Activated CD8-positive, alpha-beta T cell treated with anti-CD3 and anti-CD28 coated beads for 36 hours (primary cell): ENCODE measurements at regions not wholly inside any gene's neighbourhood (a gene's known extent, or its start where the extent isn't known, plus 50 kb on each side); places are given as distances from the start of the nearest gene placed in this dataset.

Experiments
- ATAC-seq: fragments of 200-7000 bp; cut with Tn5 transposase; one replicate; pipeline ENCODE4 v1.10.0; 2021; ENCODE audit warnings: mild to moderate bottlenecking, moderate library complexity
- CTCF ChIA-PET: fragments of 350-600 bp; sonication (Branson Sonifier 250); formaldehyde crosslinking; loops from one replicate; lab custom pipeline; 2021; ENCODE audit warnings: antibody characterized with exemption; lab: Charles Lee
- POLR2A ChIA-PET: fragments of 350-600 bp; sonication (Branson Sonifier 250); formaldehyde crosslinking; loops from one replicate; lab custom pipeline; 2021; ENCODE audit warnings: antibody characterized with exemption; lab: Charles Lee
- DNase-seq: peaks from one replicate; pipeline ENCODE4 v3.0.0-alpha.2; 2020
- H3K27ac Mint-ChIP-seq: one replicate; pipeline ENCODE4 v1.8.0; 2021; ENCODE audit warnings: mild to moderate bottlenecking, mixed read lengths
- H3K27me3 Mint-ChIP-seq: one replicate; pipeline ENCODE4 v1.8.0; 2021; ENCODE audit warnings: mixed read lengths
- H3K36me3 Mint-ChIP-seq: one replicate; pipeline ENCODE4 v1.8.0; 2021; ENCODE audit warnings: low read depth, mixed read lengths
- H3K4me1 Mint-ChIP-seq: one replicate; pipeline ENCODE4 v1.8.0; 2021; ENCODE audit warnings: low read depth, mixed read lengths
- H3K4me3 Mint-ChIP-seq: one replicate; pipeline ENCODE4 v1.8.0; 2021; ENCODE audit warnings: mild to moderate bottlenecking, moderate library complexity, mixed read lengths
- H3K9me3 Mint-ChIP-seq: one replicate; pipeline ENCODE4 v1.8.0; 2021; ENCODE audit warnings: mixed read lengths
- CTCF ChIP-seq: fragments of 200-600 bp; IDR thresholded peaks from one replicate; pipeline ENCODE4 v1.8.0; 2022; ENCODE audit warnings: antibody characterized with exemption, mild to moderate bottlenecking
- intact Hi-C: fragments of 100-400 bp; cut with micrococcal nuclease; formaldehyde crosslinking; loops from one replicate; pipeline ENCODE4 v1.10.0; 2022

DNA sequence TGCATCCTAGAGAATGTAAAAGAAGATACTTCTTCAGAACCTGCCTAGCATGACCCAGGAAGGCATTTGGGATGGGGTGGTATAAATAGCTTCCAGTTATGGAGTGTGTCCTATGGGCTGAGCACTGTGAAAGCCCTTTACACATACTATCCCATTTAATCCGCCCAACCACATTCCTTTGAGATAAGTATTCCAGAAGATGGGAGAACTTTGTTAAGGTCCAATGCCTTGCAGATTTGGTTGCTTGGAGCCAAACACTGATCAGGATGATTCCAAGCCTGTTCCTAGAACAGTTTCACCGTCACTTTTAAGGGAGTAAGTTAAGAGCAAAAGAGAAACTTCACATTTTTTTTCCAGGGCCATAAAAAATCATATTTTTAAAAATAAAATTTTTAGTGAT is 82.5 kb upstream of the CLMN start:
- TF ChIP-seq CTCF = no peak
- H3K4me3 Mint-ChIP-seq = no peak overlapping the region
- H3K9me3 Mint-ChIP-seq = no peaks in the 10 kb centered on the region
- H3K27ac Mint-ChIP-seq = no peak overlapping the region
- ChIA-PET POLR2A (no interaction called here), CTCF (interaction anchor here (0.7 kb wide), 1 partner anchor 36 kb away, joined by 4 read pairs; no protein-coding TSS in a partner anchor)
- no peak for DNase-seq
- no peaks in the 10 kb centered on the region for H3K27me3 Mint-ChIP-seq
- intact Hi-C loops = no loop called here
- H3K36me3 Mint-ChIP-seq = no peaks in the 10 kb centered on the region
- no peak for ATAC-seq
- H3K4me1 Mint-ChIP-seq = no peaks in the 10 kb centered on the region

GRCh38 chr14:95398630-95399547 is 79.2 kb upstream of the CLMN start:
- ChIA-PET POLR2A (no interaction called here), CTCF (no interaction called here)

GRCh38 chr14:95397325-95397724 is 77.6 kb upstream of the CLMN start:
- Mint-ChIP-seq H3K4me1 (peaks cover 2% of the 10 kb centered on the region), H3K27me3 (no peaks in the 10 kb centered on the region), H3K9me3 (no peaks in the 10 kb centered on the region), H3K4me3 (no peak overlapping the region), H3K36me3 (no peaks in the 10 kb centered on the region), H3K27ac (no peak overlapping the region)
- no peak for TF ChIP-seq CTCF
- intact Hi-C loops = no loop called here
- DNase-seq (no peak), ATAC-seq (no peak)
- ChIA-PET CTCF (no interaction called here), POLR2A (no interaction called here)

More at GRCh38 chr14:95398630-95399547, 79.2 kb upstream of the CLMN start:
- no peak for TF ChIP-seq CTCF
- ATAC-seq (no peak), DNase-seq (no peak)
- Mint-ChIP-seq H3K27ac (no peak overlapping the region), H3K27me3 (no peaks in the 10 kb centered on the region), H3K4me3 (no peak overlapping the region), H3K9me3 (no peaks in the 10 kb centered on the region), H3K36me3 (no peaks in the 10 kb centered on the region), H3K4me1 (peaks cover 2% of the 10 kb centered on the region)
- intact Hi-C loops = no loop called here

GRCh38 chr14:95396221-95396620 is 76.5 kb upstream of the CLMN start:
- DNase-seq (no peak), ATAC-seq (no peak)
- intact Hi-C loops = no loop called here
- Mint-ChIP-seq H3K36me3 (no peaks in the 10 kb centered on the region), H3K27ac (no peak overlapping the region), H3K27me3 (no peaks in the 10 kb centered on the region), H3K9me3 (no peaks in the 10 kb centered on the region), H3K4me3 (no peak overlapping the region), H3K4me1 (peaks cover 2% of the 10 kb centered on the region)
- TF ChIP-seq CTCF = no peak
- CTCF ChIA-PET = no interaction called here
- POLR2A ChIA-PET = no interaction called here

DNA sequence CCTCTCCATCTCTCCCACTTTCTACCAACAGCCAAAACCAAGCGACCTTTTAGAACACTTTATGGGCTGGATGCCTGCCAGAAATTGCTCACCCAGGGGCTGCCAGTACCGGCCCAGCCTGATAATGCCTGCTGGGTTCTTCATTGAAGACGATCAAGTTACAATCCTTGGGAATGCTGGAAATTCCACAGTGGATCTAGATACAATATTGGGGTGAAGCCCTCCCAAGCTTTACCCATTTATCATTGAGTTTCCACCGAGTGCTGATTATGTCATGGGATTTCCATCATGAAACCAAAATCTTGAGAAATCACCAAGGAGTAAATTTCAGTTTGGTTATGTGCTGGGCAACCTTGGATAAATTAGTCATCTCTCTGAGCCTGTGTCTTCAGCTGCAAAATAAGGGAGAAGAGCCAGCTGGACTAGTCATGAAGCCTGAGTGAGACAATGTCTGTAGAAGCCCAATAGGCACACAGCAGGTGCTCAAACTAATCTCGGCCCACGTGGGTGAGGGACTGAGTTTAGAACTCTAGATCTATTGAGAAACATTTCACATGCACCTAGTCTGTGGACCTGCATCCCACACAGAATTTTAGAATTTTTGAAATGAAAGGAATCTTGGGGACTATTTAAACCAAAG is 75.5 kb upstream of the CLMN start:
- Mint-ChIP-seq H3K27me3 (no peaks in the 10 kb centered on the region), H3K36me3 (no peaks in the 10 kb centered on the region), H3K4me1 (peaks cover 2% of the 10 kb centered on the region), H3K27ac (no peak overlapping the region), H3K4me3 (no peak overlapping the region), H3K9me3 (no peaks in the 10 kb centered on the region)
- POLR2A ChIA-PET = no interaction called here
- CTCF ChIA-PET = no interaction called here
- DNase-seq (no peak), ATAC-seq (no peak)
- intact Hi-C loops = no loop called here
- TF ChIP-seq CTCF = no peak
